AG09309 (cell line): ENCODE measurements at regions not wholly inside any gene's neighbourhood (a gene's known extent, or its start where the extent isn't known, plus 50 kb on each side); places are given as distances from the start of the nearest gene placed in this dataset.

ENCODE experiments used
- DNase-seq: peaks from one replicate; pipeline ENCODE4 v3.0.0-alpha.2; 2010; ENCODE audit warnings: low read depth
- H3K4me3 ChIP-seq: 2 replicates; pipeline ENCODE4 v1.5.1; 2011; ENCODE audit warnings: mild to moderate bottlenecking, low read depth, low read length, moderate library complexity; ENCODE audit not compliant: control insufficient read depth
- CTCF ChIP-seq: IDR thresholded peaks from 2 replicates; pipeline ENCODE4 v1.5.1; 2011; ENCODE audit warnings: mild to moderate bottlenecking, low read depth, low read length, inconsistent platforms; ENCODE audit not compliant: insufficient read depth, control insufficient read depth; ENCODE audit errors: missing control alignments

DNA sequence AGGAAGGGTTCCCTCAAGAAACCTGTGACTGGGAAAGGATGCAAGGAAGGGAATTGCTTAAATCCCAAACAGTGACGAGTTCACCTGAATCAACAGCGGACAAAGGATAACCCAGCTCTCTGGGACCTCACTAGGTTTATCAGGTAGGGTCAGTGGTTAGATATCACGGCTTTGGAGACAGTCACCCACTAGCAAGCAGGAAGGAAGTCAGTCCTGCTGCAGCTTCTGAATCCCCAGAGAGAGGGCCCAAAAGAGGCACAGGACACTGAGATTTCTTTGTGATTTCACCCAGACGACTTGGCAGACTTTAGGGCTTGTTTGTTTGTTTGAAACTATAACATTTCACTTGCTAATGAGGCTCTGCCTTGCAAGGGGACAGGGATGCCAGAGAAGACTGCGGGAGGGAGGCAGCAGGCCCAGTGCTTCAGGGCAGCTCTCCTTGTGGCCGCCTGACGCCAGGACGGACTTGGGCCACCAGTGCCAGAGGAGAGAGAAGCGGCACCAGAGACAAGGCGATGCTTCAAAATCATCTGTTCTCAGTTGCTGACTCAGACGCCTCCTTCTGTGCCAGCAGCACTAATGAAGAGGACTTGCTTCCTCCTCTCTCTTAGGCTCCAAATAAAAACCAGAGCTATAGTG is 275.6 kb upstream of the SLC30A5 start:
- no peak overlapping the region for H3K4me3 ChIP-seq
- DNase-seq = no peak
- TF ChIP-seq CTCF = no peak

DNA sequence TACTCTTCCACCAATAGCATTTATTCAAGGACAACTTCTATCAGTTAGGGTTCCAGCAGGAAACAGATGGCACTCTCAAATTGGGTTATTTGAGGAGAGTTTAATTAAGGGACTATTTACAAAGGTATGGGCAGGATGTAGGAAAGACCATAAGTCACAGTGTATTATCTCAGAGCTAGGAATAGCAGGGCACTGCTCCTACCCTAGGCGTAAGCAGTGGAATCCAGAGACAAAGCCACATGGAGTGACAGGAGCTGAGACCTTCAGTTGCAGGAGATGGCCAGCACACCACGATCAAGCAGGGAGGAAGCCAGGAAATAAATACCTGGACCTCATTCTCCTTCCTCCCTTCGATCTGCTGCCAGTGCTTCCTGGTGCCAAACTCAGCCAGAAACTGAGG is 274.9 kb upstream of the SLC30A5 start:
- TF ChIP-seq CTCF = no peak
- DNase-seq = no peak
- no peak overlapping the region for H3K4me3 ChIP-seq

GRCh38 chr5:68821056-68821455 is 272.8 kb upstream of the SLC30A5 start:
- no peak overlapping the region for H3K4me3 ChIP-seq
- DNase-seq = no peak
- TF ChIP-seq CTCF = no peak

DNA sequence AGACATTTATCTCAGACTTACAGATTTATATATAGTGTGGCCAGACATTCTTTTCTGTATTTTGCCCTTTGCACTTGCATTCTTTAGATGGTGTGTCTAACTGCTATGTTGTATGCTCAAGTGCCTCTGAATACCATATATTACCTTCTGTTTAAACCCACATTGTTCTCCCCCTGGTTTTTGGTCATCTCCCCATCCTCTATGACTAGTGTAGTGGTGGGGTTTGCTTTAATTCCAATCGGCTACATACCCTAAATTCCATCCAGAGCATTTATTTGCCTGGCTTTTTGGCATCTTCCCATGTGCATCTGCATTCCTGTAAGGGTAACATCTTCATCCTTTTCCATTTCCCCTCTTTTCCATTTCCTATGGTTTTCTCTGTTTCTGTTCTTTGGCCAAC is 271.0 kb upstream of the SLC30A5 start:
- TF ChIP-seq CTCF = no peak

DNA sequence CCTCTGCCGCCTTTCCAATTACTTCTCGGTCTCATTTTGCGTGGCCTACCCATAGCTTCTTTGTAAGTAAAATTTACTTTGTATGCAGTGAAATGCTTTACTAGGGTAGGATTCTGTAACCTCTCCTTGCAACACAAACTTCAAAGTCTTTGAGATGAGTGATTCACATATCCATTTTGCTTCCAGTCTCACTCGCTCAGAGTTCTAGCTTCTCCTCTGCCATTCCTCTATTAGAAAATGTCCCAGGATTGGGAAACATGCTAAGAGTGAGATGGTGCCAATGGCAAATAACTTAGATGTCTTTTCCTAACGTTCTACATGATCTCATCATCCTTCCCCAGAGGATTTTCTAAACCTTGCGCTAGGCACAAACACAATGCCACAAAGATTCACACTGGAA is 270.5 kb upstream of the SLC30A5 start:
- DNase-seq = no peak
- TF ChIP-seq CTCF = no peak
- H3K4me3 ChIP-seq = no peak overlapping the region

More for the DNA sequence above, 271.0 kb upstream of the SLC30A5 start:
- DNase-seq = no peak
- H3K4me3 ChIP-seq = no peak overlapping the region

- no peak for TF ChIP-seq CTCF
- DNase-seq = no peak
Observed at GRCh38 chr5:68830377-68830898, 263.4 kb upstream of the SLC30A5 start.

More at GRCh38 chr5:68830377-68830898, 263.4 kb upstream of the SLC30A5 start:
- no peak overlapping the region for H3K4me3 ChIP-seq
